ENCODE measurements at regions not wholly inside any gene's neighbourhood (a gene's known extent, or its start where the extent isn't known, plus 50 kb on each side); places are given as distances from the start of the nearest gene placed in this dataset.

DNA sequence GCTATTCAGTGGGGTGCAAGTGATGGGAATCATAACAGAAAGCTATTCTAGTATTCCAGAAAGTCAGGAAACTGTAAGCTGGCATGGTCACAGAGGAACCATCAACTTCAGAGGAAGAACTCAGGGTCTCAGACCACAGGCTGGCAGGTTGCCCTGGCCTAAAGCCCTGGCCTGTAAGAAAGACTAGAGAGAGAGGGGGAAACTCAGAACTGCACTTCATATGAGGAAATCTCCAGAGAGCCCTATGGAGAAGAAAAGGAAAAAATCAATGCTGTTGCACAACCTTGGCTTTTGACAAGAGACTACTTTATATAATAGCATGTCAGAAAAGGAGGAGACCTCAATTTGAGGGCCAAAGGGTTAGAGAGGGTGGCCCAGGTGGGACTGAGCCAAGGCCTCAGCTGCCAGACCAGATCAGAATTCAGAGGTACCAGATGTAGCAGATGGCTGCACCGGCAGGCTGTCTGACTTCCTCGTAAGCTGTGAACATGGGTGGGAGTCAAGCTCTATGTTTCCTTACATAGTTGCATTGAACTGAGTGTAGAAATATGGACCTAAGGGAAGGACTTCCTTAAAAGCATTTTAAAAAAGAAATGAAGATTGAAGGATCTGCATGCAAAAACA lies 333.8 kb downstream of the PDCD6IP start:
- no peak for DNase-seq (ENCODE audit: low read depth)
- TF ChIP-seq, protein P1, sequence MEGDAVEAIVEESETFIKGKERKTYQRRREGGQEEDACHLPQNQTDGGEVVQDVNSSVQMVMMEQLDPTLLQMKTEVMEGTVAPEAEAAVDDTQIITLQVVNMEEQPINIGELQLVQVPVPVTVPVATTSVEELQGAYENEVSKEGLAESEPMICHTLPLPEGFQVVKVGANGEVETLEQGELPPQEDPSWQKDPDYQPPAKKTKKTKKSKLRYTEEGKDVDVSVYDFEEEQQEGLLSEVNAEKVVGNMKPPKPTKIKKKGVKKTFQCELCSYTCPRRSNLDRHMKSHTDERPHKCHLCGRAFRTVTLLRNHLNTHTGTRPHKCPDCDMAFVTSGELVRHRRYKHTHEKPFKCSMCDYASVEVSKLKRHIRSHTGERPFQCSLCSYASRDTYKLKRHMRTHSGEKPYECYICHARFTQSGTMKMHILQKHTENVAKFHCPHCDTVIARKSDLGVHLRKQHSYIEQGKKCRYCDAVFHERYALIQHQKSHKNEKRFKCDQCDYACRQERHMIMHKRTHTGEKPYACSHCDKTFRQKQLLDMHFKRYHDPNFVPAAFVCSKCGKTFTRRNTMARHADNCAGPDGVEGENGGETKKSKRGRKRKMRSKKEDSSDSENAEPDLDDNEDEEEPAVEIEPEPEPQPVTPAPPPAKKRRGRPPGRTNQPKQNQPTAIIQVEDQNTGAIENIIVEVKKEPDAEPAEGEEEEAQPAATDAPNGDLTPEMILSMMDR (IDR thresholded peaks at IDR 0.05; ENCODE audit: insufficient read depth, low read depth, low read length, missing control alignments), result no peak
- H3K4me3 ChIP-seq (ENCODE audit: low read length), result no peak overlapping the region

DNA sequence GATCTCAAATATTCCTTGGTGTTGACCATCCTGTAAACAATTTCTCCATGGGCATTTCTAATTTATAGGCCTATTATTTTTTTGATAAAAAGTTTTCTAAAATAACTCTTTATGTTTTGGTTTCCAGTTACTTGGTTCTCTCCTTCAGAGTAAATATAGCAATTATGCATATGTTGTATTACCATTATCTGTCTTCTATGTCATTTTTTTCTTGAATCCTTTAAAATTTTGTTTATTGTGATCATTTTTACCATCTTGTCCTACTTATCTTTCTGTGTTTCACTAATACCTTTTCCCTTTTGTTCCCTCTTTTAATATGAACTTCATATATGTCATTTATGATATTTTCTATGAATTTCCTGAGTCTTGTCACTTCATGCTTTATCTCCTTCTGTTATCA lies 341.1 kb downstream of the PDCD6IP start:
- TF ChIP-seq, protein P1 (IDR thresholded peaks at IDR 0.05; ENCODE audit: insufficient read depth, low read depth, low read length, missing control alignments), result no peak
- DNase-seq (ENCODE audit: low read depth), result no peak
- H3K4me3 ChIP-seq (ENCODE audit: low read length), result no peak overlapping the region

DNA sequence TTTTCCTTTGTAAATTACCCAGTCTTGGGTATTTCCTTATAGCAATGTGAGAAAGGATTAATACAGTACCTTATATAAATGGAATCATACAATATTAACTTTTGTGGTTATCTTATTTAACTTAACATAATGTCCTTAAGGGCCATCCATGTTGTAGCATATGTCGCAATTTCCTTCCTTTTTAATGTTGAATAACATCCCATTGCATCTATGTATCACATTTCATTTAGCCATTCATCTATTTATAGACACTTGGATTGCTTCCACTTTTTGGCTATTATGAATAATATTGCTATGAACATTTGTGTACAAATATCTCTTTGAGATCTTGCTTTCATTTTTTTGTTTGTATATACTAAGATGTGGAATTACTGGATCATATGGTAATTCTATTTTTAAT lies 342.2 kb downstream of the PDCD6IP start:
- DNase-seq (ENCODE audit: low read depth), result no peak
- no peak overlapping the region for H3K4me3 ChIP-seq (ENCODE audit: low read length)
- TF ChIP-seq, protein P1 (IDR thresholded peaks at IDR 0.05; ENCODE audit: insufficient read depth, low read depth, low read length, missing control alignments), result no peak

DNA sequence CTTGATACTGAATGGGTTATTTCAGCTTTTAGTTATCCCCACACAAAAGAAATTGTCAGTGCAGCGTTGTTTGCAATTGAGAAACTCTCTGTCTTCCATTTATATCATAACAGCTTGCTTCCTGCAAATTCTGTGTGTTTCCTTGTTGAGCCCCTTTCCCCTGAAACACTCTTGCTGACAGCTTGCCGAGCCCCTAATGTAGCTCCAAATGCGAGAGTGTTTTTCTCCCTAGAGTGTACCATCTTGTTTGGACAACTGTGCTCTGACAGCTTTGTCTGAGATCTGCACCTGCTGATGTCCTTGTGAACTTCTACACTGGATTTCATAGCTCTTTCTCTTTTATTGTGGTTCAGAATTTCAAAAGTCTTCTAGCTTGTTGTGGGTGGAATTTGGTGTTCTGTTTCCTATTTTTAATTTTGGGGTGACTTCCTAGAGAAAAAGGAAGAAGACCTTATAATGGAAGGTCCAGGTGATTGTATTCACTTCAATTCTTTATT lies 343.5 kb downstream of the PDCD6IP start:
- TF ChIP-seq, protein P1 (IDR thresholded peaks at IDR 0.05; ENCODE audit: insufficient read depth, low read depth, low read length, missing control alignments), result no peak
- DNase-seq (ENCODE audit: low read depth), result no peak
- H3K4me3 ChIP-seq (ENCODE audit: low read length), result no peak overlapping the region

DNA sequence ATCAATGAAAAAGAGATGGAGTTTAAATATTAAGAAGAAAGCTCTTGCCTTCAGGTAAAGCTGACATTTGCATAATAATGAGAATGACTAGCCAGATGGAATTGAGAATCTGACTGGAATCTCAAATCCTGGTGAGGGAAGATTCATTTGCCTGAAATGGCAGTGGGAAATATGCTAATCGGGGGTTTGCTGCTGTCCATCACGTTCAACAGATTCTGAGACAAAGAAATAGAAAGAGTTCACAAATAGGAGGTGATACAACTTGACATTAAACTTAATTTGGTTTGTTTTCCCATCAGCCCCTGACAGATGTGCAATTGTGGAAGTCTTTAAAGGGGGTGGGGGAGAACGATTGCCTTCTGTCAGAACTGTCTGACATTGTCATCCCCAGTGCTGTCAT lies 347.4 kb downstream of the PDCD6IP start:
- no peak overlapping the region for H3K4me3 ChIP-seq (ENCODE audit: low read length)
- TF ChIP-seq, protein P1 (IDR thresholded peaks at IDR 0.05; ENCODE audit: insufficient read depth, low read depth, low read length, missing control alignments), result no peak
- DNase-seq (ENCODE audit: low read depth), result no peak

DNA sequence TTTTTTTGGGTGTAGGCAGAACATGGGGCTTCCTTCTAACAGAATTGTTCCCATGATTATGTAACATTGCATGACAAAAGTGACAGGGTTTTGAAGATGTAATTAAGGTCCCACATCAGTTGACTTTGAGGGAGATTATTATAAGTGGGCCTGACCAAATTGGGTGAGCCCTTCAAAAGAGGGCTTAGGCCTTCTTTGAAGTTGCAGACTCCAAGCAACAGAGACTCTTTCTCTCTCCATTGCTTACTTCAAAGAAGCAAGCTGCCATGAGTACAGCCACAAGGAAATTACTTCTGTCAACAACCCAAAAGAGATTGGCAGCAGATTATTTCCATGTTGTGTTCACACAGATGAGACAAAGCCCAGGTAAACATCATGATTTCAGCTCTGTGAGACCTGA lies 348.2 kb downstream of the PDCD6IP start:
- DNase-seq (ENCODE audit: low read depth), result no peak
- no peak overlapping the region for H3K4me3 ChIP-seq (ENCODE audit: low read length)
- TF ChIP-seq, protein P1 (IDR thresholded peaks at IDR 0.05; ENCODE audit: insufficient read depth, low read depth, low read length, missing control alignments), result no peak

DNA sequence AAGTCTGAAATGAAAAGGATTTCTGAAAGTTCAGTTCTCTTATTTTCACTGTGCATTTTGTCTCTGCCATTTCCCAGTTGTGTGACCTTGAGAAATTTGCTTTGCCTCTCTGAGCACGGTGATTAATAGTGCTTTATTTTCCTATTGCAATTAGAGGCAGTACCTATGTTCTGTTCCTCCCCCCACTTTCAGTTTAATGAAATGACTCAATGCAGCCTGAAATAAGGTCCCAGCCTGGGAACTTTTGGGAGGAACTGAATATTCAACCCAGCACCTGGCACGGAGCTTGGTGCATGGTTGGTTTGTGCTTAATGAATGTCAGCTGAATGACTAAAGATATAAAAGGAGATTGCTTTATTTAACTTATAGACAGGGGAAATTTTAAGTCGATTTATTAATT lies 352.6 kb downstream of the PDCD6IP start:
- TF ChIP-seq, protein P1 (IDR thresholded peaks at IDR 0.05; ENCODE audit: insufficient read depth, low read depth, low read length, missing control alignments), result no peak
- no peak overlapping the region for H3K4me3 ChIP-seq (ENCODE audit: low read length)
- no peak for DNase-seq (ENCODE audit: low read depth)
